KG1 (cell line): ENCODE measurements at regions not wholly inside any gene's neighbourhood (a gene's known extent, or its start where the extent isn't known, plus 50 kb on each side); places are given as distances from the start of the nearest gene placed in this dataset.
"Not testable (repeated sequence)": the region's sequence is repeated elsewhere in the genome, so short reads cannot be mapped to it uniquely, and the experiment has no call there.

Experiments used
- DNase-seq: peaks from one replicate; lab custom pipeline; 2025; lab: John Stamatoyannopoulos, UW

- DNase-seq = no peak
Measured at GRCh38 chr3:127439621-127440020, 150.9 kb downstream of the TPRA1 start.

- no peak for DNase-seq
Measured at GRCh38 chr3:127438951-127439350, 151.1 kb upstream of the PRR20G start.

- DNase-seq = no peak
Measured at GRCh38 chr3:127438371-127438770, 150.5 kb upstream of the PRR20G start.

GRCh38 chr3:127435299-127435698 lies 147.5 kb upstream of the PRR20G start:
- DNase-seq = not testable (repeated sequence)

- DNase-seq = no peak
Measured at GRCh38 chr3:127431066-127431465, 143.2 kb upstream of the PRR20G start.

GRCh38 chr3:127428344-127428997 lies 140.6 kb upstream of the PRR20G start:
- no peak for DNase-seq

- DNase-seq = no peak
Measured at GRCh38 chr3:127427666-127428065, 139.8 kb upstream of the PRR20G start.

GRCh38 chr3:127427156-127427555 lies 139.3 kb upstream of the PRR20G start:
- no peak for DNase-seq

- no peak for DNase-seq
Measured at GRCh38 chr3:127426444-127427153, 138.8 kb upstream of the PRR20G start.

GRCh38 chr3:127425505-127426443 lies 137.9 kb upstream of the PRR20G start:
- no peak for DNase-seq

GRCh38 chr3:127424766-127425504 lies 137.1 kb upstream of the PRR20G start:
- DNase-seq = no peak

GRCh38 chr3:127423856-127424765 lies 136.3 kb upstream of the PRR20G start:
- no peak for DNase-seq

GRCh38 chr3:127422663-127423375 lies 135.0 kb upstream of the PRR20G start:
- no peak for DNase-seq

- DNase-seq = no peak
Measured at GRCh38 chr3:127421943-127422662, 134.3 kb upstream of the PRR20G start.

GRCh38 chr3:127420829-127421228 lies 133.0 kb upstream of the PRR20G start:
- DNase-seq = no peak

- DNase-seq = no peak
Measured at GRCh38 chr3:127419641-127420553, 132.1 kb upstream of the PRR20G start.

- DNase-seq = no peak
Measured at GRCh38 chr3:127419182-127419581, 131.3 kb upstream of the PRR20G start.

GRCh38 chr3:127418560-127419147 lies 130.8 kb upstream of the PRR20G start:
- DNase-seq = no peak
